Testis (tissue), 2 donors: ENCODE measurements at regions not wholly inside any gene's neighbourhood (a gene's known extent, or its start where the extent isn't known, plus 50 kb on each side); places are given as distances from the start of the nearest gene placed in this dataset.

Experiments
- DNase-seq: peaks from one replicate; pipeline ENCODE4 v3.0.0-alpha.2; 2019
- H3K27ac ChIP-seq, 2 donors: fragments of 200-600 bp; sonication (generic); one replicate each; pipeline ENCODE4 v1.5.1; 2019
- H3K27me3 ChIP-seq: fragments of 200-600 bp; sonication (generic); one replicate; pipeline ENCODE4 v1.5.1; 2019
- H3K36me3 ChIP-seq: fragments of 200-600 bp; sonication (generic); one replicate; pipeline ENCODE4 v1.5.1; 2017; ENCODE audit warnings: low read depth; ENCODE audit errors: missing control alignments
- H3K4me1 ChIP-seq: fragments of 200-600 bp; sonication (generic); one replicate; pipeline ENCODE4 v1.5.1; 2019
- H3K4me3 ChIP-seq, 2 donors: fragments of 200-600 bp; sonication (generic); one replicate each; pipeline ENCODE4 v1.5.1; 2017 to 2019
- H3K9me3 ChIP-seq: fragments of 200-600 bp; sonication (generic); one replicate; pipeline ENCODE4 v1.5.1; 2017
- CTCF ChIP-seq, 3 experiments: fragments of 450-650 bp in 2 of 3; fragments of 200-600 bp in 1 of 3; sonication (generic) in 1 of 3; IDR thresholded peaks; one replicate each; pipeline ENCODE4 v1.5.1; 2016 to 2019; ENCODE audit warnings: antibody characterized with exemption in 3 of 3, mild to moderate bottlenecking in 2 of 3, moderate library complexity in 1 of 3
- POLR2A ChIP-seq: fragments of 450-650 bp; IDR thresholded peaks from one replicate; pipeline ENCODE4 v1.6.1; 2017; ENCODE audit warnings: antibody characterized with exemption, mild to moderate bottlenecking, moderate library complexity
- WGBS, 2 donors: methylation state at CpG; one replicate each; pipeline ENCODE4 v1.1.5; 2018; 5-methylcytosine and 5-hydroxymethylcytosine counted together
- intact Hi-C: fragments of 100-400 bp; cut with DNase I; formaldehyde crosslinking; loops from one replicate; pipeline ENCODE4 v1.15.1; 2023; ENCODE audit warnings: low total_unique reads

GRCh38 chr16:79267781-79268180, 332.8 kb downstream of the MAF start:
- no peaks in the 10 kb centered on the region for H3K9me3 ChIP-seq
- H3K27ac ChIP-seq: no peak overlapping the region
- TF ChIP-seq CTCF (IDR thresholded peaks at IDR 0.05) (no peak), POLR2A (no peak)
- 60 to 92% methylated on average over 1 to 6 of the region's 6 CpGs for WGBS, 2 donors
- intact Hi-C loops: no loop called here
- H3K27me3 ChIP-seq: no peaks in the 10 kb centered on the region
- no peak for DNase-seq
- H3K4me3 ChIP-seq: no peak overlapping the region
- H3K36me3 ChIP-seq: no peaks in the 10 kb centered on the region
- no peaks in the 10 kb centered on the region for H3K4me1 ChIP-seq

GRCh38 chr16:79267146-79267545, 333.4 kb downstream of the MAF start:
- no peaks in the 10 kb centered on the region for H3K9me3 ChIP-seq
- no peaks in the 10 kb centered on the region for H3K27me3 ChIP-seq
- no peaks in the 10 kb centered on the region for H3K36me3 ChIP-seq
- H3K27ac ChIP-seq: no peak overlapping the region
- no peaks in the 10 kb centered on the region for H3K4me1 ChIP-seq
- TF ChIP-seq POLR2A: no peak
- no peak for TF ChIP-seq CTCF (IDR thresholded peaks at IDR 0.05)
- no peak for DNase-seq
- WGBS, 2 donors: 92 to 97% methylated on average over 6 of the region's 6 CpGs
- no peak overlapping the region for H3K4me3 ChIP-seq
- intact Hi-C loops: no loop called here

- no peaks in the 10 kb centered on the region for H3K27me3 ChIP-seq
- no peaks in the 10 kb centered on the region for H3K4me1 ChIP-seq
- intact Hi-C loops: no loop called here
- H3K27ac ChIP-seq: no peak overlapping the region
- TF ChIP-seq POLR2A (no peak), CTCF (IDR thresholded peaks at IDR 0.05) (no peak)
- DNase-seq: no peak
- no peaks in the 10 kb centered on the region for H3K36me3 ChIP-seq
- 89 to 92% methylated on average over 4 of the region's 4 CpGs for WGBS, 2 donors
- no peaks in the 10 kb centered on the region for H3K9me3 ChIP-seq
- no peak overlapping the region for H3K4me3 ChIP-seq
Observed at GRCh38 chr16:79265701-79266100, 334.8 kb downstream of the MAF start.

- no peaks in the 10 kb centered on the region for H3K4me1 ChIP-seq
- no peaks in the 10 kb centered on the region for H3K9me3 ChIP-seq
- H3K27ac ChIP-seq: no peak overlapping the region
- TF ChIP-seq POLR2A (no peak), CTCF (IDR thresholded peaks at IDR 0.05) (no peak)
- no peaks in the 10 kb centered on the region for H3K27me3 ChIP-seq
- DNase-seq: no peak
- intact Hi-C loops: no loop called here
- WGBS, 2 donors: 81 to 86% methylated on average over 5 of the region's 5 CpGs
- no peaks in the 10 kb centered on the region for H3K36me3 ChIP-seq
- H3K4me3 ChIP-seq: no peak overlapping the region
Observed at GRCh38 chr16:79265196-79265595, 335.3 kb downstream of the MAF start.

- Histone ChIP-seq H3K36me3 (no peaks in the 10 kb centered on the region), H3K27me3 (no peaks in the 10 kb centered on the region), H3K9me3 (no peaks in the 10 kb centered on the region), H3K27ac (no peak overlapping the region), H3K4me1 (no peaks in the 10 kb centered on the region), H3K4me3 (no peak overlapping the region)
- intact Hi-C loops: no loop called here
- TF ChIP-seq CTCF (IDR thresholded peaks at IDR 0.05) (no peak), POLR2A (no peak)
- no peak for DNase-seq
- whole genome bisulfite sequencing, 2 donors: 81 to 84% methylated on average over 6 of the region's 6 CpGs
Observed at GRCh38 chr16:79264237-79265109, 336.1 kb downstream of the MAF start.
